Suprapubic skin (tissue), 4 donors: ENCODE measurements at regions not wholly inside any gene's neighbourhood (a gene's known extent, or its start where the extent isn't known, plus 50 kb on each side); places are given as distances from the start of the nearest gene placed in this dataset.
"Not testable (repeated sequence)": the region's sequence is repeated elsewhere in the genome, so short reads cannot be mapped to it uniquely, and the experiment has no call there.

Source experiments
- DNase-seq, 2 donors: peaks; one replicate each; pipeline ENCODE4 v3.0.0-alpha.2; 2019; ENCODE audit warnings: low spot score in 2 of 2
- H3K27ac ChIP-seq: fragments of 200-600 bp; sonication (generic); one replicate; pipeline ENCODE4 v1.5.1; 2019
- H3K27me3 ChIP-seq: fragments of 200-600 bp; sonication (generic); one replicate; pipeline ENCODE4 v1.5.1; 2019
- H3K36me3 ChIP-seq: fragments of 200-600 bp; sonication (generic); one replicate; pipeline ENCODE4 v1.5.1; 2019
- H3K4me1 ChIP-seq: fragments of 200-600 bp; sonication (generic); one replicate; pipeline ENCODE4 v1.5.1; 2019
- H3K4me3 ChIP-seq: fragments of 200-600 bp; sonication (generic); one replicate; pipeline ENCODE4 v1.5.1; 2019; ENCODE audit warnings: mild to moderate bottlenecking
- H3K9me3 ChIP-seq: fragments of 200-600 bp; sonication (generic); one replicate; pipeline ENCODE4 v1.5.1; 2019
- EP300 ChIP-seq: sonication (generic); formaldehyde crosslinking; IDR thresholded peaks from one replicate; pipeline ENCODE4 v1.6.1; 2017; ENCODE audit warnings: antibody characterized with exemption
- POLR2A ChIP-seq, 2 donors: fragments of 450-650 bp; IDR thresholded peaks; one replicate each; pipeline ENCODE4 v1.6.1; 2017; ENCODE audit warnings: antibody characterized with exemption in 2 of 2, mild to moderate bottlenecking in 2 of 2, moderate library complexity in 2 of 2
- POLR2AphosphoS5 ChIP-seq, 3 donors: sonication (generic); formaldehyde crosslinking; IDR thresholded peaks; one replicate each; pipeline ENCODE4 v1.6.1; 2017; ENCODE audit warnings: antibody characterized with exemption in 3 of 3
- WGBS: methylation state at CpG from one replicate; pipeline ENCODE4 v1.1.5; 2018; 5-methylcytosine and 5-hydroxymethylcytosine counted together
- TF ChIP-seq, protein P1 (sequence below), 2 donors: fragments of 200-600 bp in 1 of 2; fragments of 450-650 bp in 1 of 2; sonication (generic) in 1 of 2; IDR thresholded peaks; one replicate each; pipeline ENCODE4 v1.5.1; 2016 to 2019; ENCODE audit warnings: antibody characterized with exemption in 2 of 2, mild to moderate bottlenecking in 1 of 2, moderate library complexity in 1 of 2

- Histone ChIP-seq H3K27ac (no peak overlapping the region), H3K4me3 (no peak overlapping the region), H3K4me1 (no peaks in the 10 kb centered on the region), H3K36me3 (no peaks in the 10 kb centered on the region), H3K9me3 (no peaks in the 10 kb centered on the region), H3K27me3 (no peaks in the 10 kb centered on the region)
- 100% methylated on average over 1 of the region's 1 CpG for WGBS
- DNase-seq, result no peak
- TF ChIP-seq POLR2A (IDR thresholded peaks at IDR 0.05) (no peak), POLR2AphosphoS5 (IDR thresholded peaks at IDR 0.05) (no peak), EP300 (no peak)
- TF ChIP-seq, protein P1, sequence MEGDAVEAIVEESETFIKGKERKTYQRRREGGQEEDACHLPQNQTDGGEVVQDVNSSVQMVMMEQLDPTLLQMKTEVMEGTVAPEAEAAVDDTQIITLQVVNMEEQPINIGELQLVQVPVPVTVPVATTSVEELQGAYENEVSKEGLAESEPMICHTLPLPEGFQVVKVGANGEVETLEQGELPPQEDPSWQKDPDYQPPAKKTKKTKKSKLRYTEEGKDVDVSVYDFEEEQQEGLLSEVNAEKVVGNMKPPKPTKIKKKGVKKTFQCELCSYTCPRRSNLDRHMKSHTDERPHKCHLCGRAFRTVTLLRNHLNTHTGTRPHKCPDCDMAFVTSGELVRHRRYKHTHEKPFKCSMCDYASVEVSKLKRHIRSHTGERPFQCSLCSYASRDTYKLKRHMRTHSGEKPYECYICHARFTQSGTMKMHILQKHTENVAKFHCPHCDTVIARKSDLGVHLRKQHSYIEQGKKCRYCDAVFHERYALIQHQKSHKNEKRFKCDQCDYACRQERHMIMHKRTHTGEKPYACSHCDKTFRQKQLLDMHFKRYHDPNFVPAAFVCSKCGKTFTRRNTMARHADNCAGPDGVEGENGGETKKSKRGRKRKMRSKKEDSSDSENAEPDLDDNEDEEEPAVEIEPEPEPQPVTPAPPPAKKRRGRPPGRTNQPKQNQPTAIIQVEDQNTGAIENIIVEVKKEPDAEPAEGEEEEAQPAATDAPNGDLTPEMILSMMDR (IDR thresholded peaks at IDR 0.05), result no peak
These were observed 230.5 kb downstream of the MFSD1 start for GRCh38 chr3:159032311-159032710.

GRCh38 chr3:159038405-159038804 is 236.6 kb downstream of the MFSD1 start:
- Histone ChIP-seq H3K27ac (no peak overlapping the region), H3K4me1 (no peaks in the 10 kb centered on the region), H3K4me3 (no peak overlapping the region), H3K27me3 (no peaks in the 10 kb centered on the region), H3K9me3 (no peaks in the 10 kb centered on the region), H3K36me3 (no peaks in the 10 kb centered on the region)
- 52% methylated on average over 2 of the region's 2 CpGs for WGBS
- TF ChIP-seq POLR2A (IDR thresholded peaks at IDR 0.05), result no peak
- TF ChIP-seq POLR2AphosphoS5 (IDR thresholded peaks at IDR 0.05), result no peak
- TF ChIP-seq, protein P1 (IDR thresholded peaks at IDR 0.05), result no peak
- TF ChIP-seq EP300, result no peak
- no peak for DNase-seq

DNA sequence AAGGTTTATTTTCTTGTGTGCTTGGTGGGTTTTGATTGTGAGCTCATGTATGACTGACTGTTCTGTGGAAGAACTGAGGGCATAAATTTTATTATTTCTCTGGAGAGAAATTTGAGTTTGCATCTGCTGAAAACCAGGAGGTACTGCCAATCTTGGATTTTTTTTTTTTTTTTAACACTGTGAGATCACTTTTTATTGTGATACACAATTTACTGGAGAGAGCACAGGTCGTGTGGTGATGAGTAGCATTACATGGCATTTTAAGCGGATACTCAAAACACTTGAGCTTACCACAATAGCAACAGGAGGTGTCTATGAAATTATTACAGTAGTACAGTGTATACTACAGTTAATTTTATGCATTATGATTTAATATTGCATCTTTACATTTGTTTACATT is 237.4 kb downstream of the MFSD1 start:
- H3K36me3 ChIP-seq, result no peaks in the 10 kb centered on the region
- no peak for DNase-seq
- H3K27me3 ChIP-seq, result no peaks in the 10 kb centered on the region
- H3K4me3 ChIP-seq, result no peak overlapping the region
- H3K27ac ChIP-seq, result no peak overlapping the region
- no peaks in the 10 kb centered on the region for H3K4me1 ChIP-seq
- WGBS, result 57% methylated on average over 2 of the region's 2 CpGs
- TF ChIP-seq, protein P1 (IDR thresholded peaks at IDR 0.05), result no peak
- no peak for TF ChIP-seq POLR2A (IDR thresholded peaks at IDR 0.05)
- TF ChIP-seq POLR2AphosphoS5 (IDR thresholded peaks at IDR 0.05), result no peak
- TF ChIP-seq EP300, result no peak
- H3K9me3 ChIP-seq, result no peaks in the 10 kb centered on the region

GRCh38 chr3:159045279-159045885 is 243.5 kb downstream of the MFSD1 start:
- Histone ChIP-seq H3K36me3 (no peaks in the 10 kb centered on the region), H3K4me1 (no peaks in the 10 kb centered on the region), H3K27me3 (no peaks in the 10 kb centered on the region), H3K27ac (no peak overlapping the region), H3K4me3 (no peak overlapping the region), H3K9me3 (no peaks in the 10 kb centered on the region)
- 52% methylated on average over 5 of the region's 5 CpGs for WGBS
- TF ChIP-seq, protein P1 (IDR thresholded peaks at IDR 0.05), result no peak
- TF ChIP-seq POLR2A (IDR thresholded peaks at IDR 0.05), result no peak
- DNase-seq, result no peak

- Histone ChIP-seq H3K9me3 (no peaks in the 10 kb centered on the region), H3K27ac (no peak overlapping the region), H3K36me3 (no peaks in the 10 kb centered on the region), H3K4me3 (no peak overlapping the region), H3K4me1 (no peaks in the 10 kb centered on the region), H3K27me3 (no peaks in the 10 kb centered on the region)
- WGBS, result 81% methylated on average over 3 of the region's 3 CpGs
- TF ChIP-seq, protein P1 (IDR thresholded peaks at IDR 0.05), result no peak
- TF ChIP-seq POLR2A (IDR thresholded peaks at IDR 0.05), result no peak
- TF ChIP-seq EP300, result no peak
- no peak for TF ChIP-seq POLR2AphosphoS5 (IDR thresholded peaks at IDR 0.05)
- no peak for DNase-seq
These were observed 245.5 kb downstream of the MFSD1 start for GRCh38 chr3:159047361-159047760.

DNA sequence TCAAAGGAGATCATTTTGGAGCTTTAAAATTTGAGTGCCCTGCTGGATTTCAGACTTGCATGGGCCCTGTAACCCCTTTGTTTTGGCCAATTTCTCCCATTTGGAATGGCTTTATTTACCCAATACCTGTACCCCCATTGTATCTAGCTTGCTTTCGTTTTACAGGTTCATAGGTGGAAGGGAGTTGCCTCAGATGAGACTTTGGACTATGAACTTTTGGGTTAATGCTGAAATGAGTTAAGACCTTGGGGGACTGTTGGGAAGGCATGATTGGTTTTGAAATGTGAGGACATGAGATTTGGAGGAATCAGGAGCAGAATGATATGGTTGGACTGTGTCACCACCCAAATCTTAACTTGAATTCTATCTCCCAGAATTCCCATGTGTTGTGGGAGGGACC is 250.6 kb downstream of the MFSD1 start:
- H3K4me3 ChIP-seq, H3K36me3 ChIP-seq, H3K4me1 ChIP-seq, H3K9me3 ChIP-seq, H3K27me3 ChIP-seq, DNase-seq, H3K27ac ChIP-seq: not testable (repeated sequence)
- 63% methylated on average over 1 of the region's 1 CpG for WGBS
